GM12872 (cell line): ENCODE measurements at regions not wholly inside any gene's neighbourhood (a gene's known extent, or its start where the extent isn't known, plus 50 kb on each side); places are given as distances from the start of the nearest gene placed in this dataset.

Experiments
- CTCF ChIP-seq: IDR thresholded peaks from 3 replicates; pipeline ENCODE4 v1.5.1; 2011; ENCODE audit warnings: low read depth, mild to moderate bottlenecking, low read length, moderate library complexity; ENCODE audit not compliant: insufficient read depth

DNA sequence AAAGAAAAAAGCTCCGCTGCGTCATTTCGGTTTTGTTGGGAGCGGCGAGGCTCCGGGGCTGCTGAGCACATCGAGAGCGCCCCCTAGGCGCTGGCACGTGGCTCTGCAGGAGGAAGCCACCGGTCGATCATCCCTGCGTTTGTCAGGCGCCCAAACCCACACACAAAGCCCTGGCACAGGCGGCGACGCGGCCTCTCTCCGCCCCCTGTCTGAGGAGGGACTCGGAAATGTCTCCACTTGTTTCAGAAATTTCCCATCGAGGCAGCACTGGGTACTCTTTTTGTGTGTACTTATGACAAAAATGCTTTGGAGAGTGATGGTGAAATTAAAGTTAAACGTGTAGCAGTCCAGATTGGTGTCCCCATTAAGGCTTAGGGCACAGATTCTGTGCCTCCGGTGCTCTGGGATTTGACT is 407.3 kb upstream of the ONECUT1 start:
- TF ChIP-seq CTCF = peak; percentile 97

GRCh38 chr15:53196788-53197187 is 406.7 kb upstream of the ONECUT1 start:
- TF ChIP-seq CTCF = no peak

GRCh38 chr15:53196242-53196641 is 406.1 kb upstream of the ONECUT1 start:
- TF ChIP-seq CTCF = no peak

- TF ChIP-seq CTCF = no peak
Observed at GRCh38 chr15:53193149-53193548, 403.0 kb upstream of the ONECUT1 start.

GRCh38 chr15:53189860-53190259 is 399.7 kb upstream of the ONECUT1 start:
- TF ChIP-seq CTCF = no peak

DNA sequence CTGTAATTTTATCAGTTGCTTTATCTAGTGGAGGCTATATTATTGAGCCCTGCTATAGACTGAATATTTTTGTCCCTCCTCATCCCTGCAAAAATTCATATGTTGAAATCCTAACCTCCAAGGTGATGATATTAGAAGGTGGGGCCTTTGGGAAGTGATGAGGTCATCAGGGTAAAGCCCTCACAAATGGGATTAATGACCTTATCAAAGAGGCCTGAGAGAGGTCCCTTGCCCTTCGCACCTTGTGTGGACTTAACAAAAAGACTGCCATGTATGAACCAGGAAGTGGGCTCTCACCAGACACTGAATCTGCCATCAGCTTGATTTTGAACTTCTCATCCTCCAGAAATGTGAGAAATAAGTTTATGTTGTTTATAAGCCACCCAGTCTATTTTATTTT is 381.4 kb upstream of the ONECUT1 start:
- TF ChIP-seq CTCF = no peak

DNA sequence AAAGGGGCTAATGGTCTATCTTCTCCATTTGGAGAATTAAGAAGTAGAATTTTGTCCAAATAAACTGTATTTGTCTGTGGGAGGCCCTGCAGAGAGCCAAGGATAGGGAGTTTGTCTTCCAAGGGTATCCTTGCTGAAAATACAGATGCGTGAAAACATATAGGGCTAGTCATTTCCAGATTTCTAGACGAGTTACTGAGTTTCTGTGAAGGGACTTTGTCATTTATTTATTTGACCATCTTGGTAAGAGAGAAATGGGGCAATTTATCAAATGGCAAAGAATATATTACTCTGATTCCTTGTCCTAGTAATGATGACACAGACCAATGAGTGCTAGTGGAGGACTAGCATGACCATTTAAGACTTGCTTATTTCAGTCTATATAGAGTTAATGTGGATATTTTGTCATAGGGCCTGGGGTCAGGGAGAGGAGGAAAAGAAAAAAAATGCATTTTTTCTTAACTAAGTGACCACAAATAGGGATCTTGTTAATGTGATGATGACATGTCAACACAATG is 376.6 kb upstream of the ONECUT1 start:
- no peak for TF ChIP-seq CTCF
